HG02970 (cell line): ENCODE measurements at regions not wholly inside any gene's neighbourhood (a gene's known extent, or its start where the extent isn't known, plus 50 kb on each side); places are given as distances from the start of the nearest gene placed in this dataset.
"Not testable (repeated sequence)": the region's sequence is repeated elsewhere in the genome, so short reads cannot be mapped to it uniquely, and the experiment has no call there.

ENCODE experiments used
- ATAC-seq: cut with Tn5 transposase; IDR thresholded peaks from one replicate; pipeline ENCODE4 v1.9.1; 2021; ENCODE audit warnings: mild to moderate bottlenecking, moderate library complexity, moderate number of reproducible peaks; ENCODE audit not compliant: unreplicated experiment, low FRiP score

- ATAC-seq: no peak
Observed at GRCh38 chr4:89506866-89507491, 199.4 kb upstream of the GPRIN3 start.

- ATAC-seq: no peak
Observed at GRCh38 chr4:89502581-89502980, 195.0 kb upstream of the GPRIN3 start.

GRCh38 chr4:89497517-89498308 is 190.1 kb upstream of the GPRIN3 start:
- no peak for ATAC-seq

- no peak for ATAC-seq
Observed at GRCh38 chr4:89496851-89497250, 189.3 kb upstream of the GPRIN3 start.

- ATAC-seq: no peak
Observed at GRCh38 chr4:89493367-89493766, 185.8 kb upstream of the GPRIN3 start.

GRCh38 chr4:89492581-89493071 is 185.0 kb upstream of the GPRIN3 start:
- ATAC-seq: no peak

GRCh38 chr4:89491761-89492160 is 184.2 kb upstream of the GPRIN3 start:
- no peak for ATAC-seq

- not testable (repeated sequence) for ATAC-seq
Observed at GRCh38 chr4:89489921-89490431, 182.4 kb upstream of the GPRIN3 start.

GRCh38 chr4:89489338-89489771 is 181.8 kb upstream of the GPRIN3 start:
- no peak for ATAC-seq

GRCh38 chr4:89488736-89489135 is 181.1 kb upstream of the GPRIN3 start:
- no peak for ATAC-seq

- ATAC-seq: no peak
Observed at GRCh38 chr4:89486673-89487072, 179.1 kb upstream of the GPRIN3 start.

- ATAC-seq: no peak
Observed at GRCh38 chr4:89486042-89486441, 178.4 kb upstream of the GPRIN3 start.

- no peak for ATAC-seq
Observed at GRCh38 chr4:89483833-89484232, 176.2 kb upstream of the GPRIN3 start.

GRCh38 chr4:89482926-89483595 is 175.5 kb upstream of the GPRIN3 start:
- no peak for ATAC-seq

GRCh38 chr4:89482251-89482650 is 174.7 kb upstream of the GPRIN3 start:
- ATAC-seq: no peak

- peak; percentile 60 for ATAC-seq
Observed at GRCh38 chr4:89469930-89470375, 162.4 kb upstream of the GPRIN3 start.

GRCh38 chr4:89469516-89469915 is 161.9 kb upstream of the GPRIN3 start:
- ATAC-seq: no peak

GRCh38 chr4:89468602-89469001 is 161.0 kb upstream of the GPRIN3 start:
- ATAC-seq: no peak

- no peak for ATAC-seq
Observed at GRCh38 chr4:89463341-89463740, 155.7 kb upstream of the GPRIN3 start.

GRCh38 chr4:89447543-89447942 is 139.9 kb upstream of the GPRIN3 start:
- no peak for ATAC-seq

- no peak for ATAC-seq
Observed at GRCh38 chr4:89446193-89446592, 138.6 kb upstream of the GPRIN3 start.
